Activated CD8-positive, alpha-beta memory T cell treated with anti-CD3 and anti-CD28 coated beads, Interleukin-2, amount 50 U/mL, for 24 hours (primary cell): ENCODE measurements at regions not wholly inside any gene's neighbourhood (a gene's known extent, or its start where the extent isn't known, plus 50 kb on each side); places are given as distances from the start of the nearest gene placed in this dataset.
"Not testable (repeated sequence)": the region's sequence is repeated elsewhere in the genome, so short reads cannot be mapped to it uniquely, and the experiment has no call there.

Experiments
- DNase-seq: peaks from one replicate; pipeline ENCODE4 v3.0.0-alpha.2; 2020; ENCODE audit errors: extremely low read depth

GRCh38 chr5:15096686-15097085 is 225.1 kb upstream of the ANKH start:
- not testable (repeated sequence) for DNase-seq

- DNase-seq: no peak
Observed at GRCh38 chr5:15092801-15093200, 221.2 kb upstream of the ANKH start.

DNA sequence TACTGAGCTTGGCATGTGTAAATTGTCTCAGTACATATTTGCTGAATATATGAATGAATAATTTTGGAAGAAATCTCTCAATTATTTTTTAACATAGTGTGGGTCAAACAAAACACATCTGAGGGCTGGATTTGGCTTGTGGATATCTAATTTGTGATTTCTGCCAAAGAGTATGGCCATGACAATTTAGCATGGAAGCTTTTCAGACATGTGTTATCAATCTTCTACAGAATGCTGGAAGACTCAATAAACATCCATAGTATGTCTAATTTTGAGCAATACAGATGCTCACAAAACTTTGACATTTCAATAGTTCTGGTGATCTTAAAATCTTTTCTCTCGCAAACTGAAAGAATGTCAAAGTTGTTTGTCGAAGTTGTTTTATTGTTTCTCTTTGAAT is 214.1 kb upstream of the ANKH start:
- no peak for DNase-seq

GRCh38 chr5:15082096-15082495 is 210.5 kb upstream of the ANKH start:
- DNase-seq: no peak

- no peak for DNase-seq
Observed at GRCh38 chr5:15080219-15080618, 208.6 kb upstream of the ANKH start.

DNA sequence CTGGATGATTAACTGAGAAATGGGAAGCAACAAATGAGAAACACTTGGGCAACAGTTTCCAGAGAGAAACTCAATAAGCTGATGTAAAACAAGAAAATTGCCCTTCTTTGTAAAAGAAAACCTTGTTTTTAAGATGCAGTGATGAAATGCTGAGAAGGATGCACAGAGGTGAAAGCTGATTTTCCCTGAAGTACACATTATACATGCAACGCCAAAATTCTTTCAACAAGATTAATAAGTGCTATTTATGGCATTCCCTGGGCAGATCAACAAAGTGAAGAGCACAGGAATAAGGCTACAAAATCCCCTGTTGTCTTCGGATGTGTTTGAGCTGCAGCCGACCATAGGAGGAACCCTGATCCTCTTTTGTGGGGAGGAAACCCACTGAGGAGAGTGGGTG is 208.0 kb upstream of the ANKH start:
- DNase-seq: no peak

GRCh38 chr5:15074651-15075050 is 203.1 kb upstream of the ANKH start:
- DNase-seq: no peak

GRCh38 chr5:15073453-15073852 is 201.9 kb upstream of the ANKH start:
- no peak for DNase-seq

GRCh38 chr5:15070907-15071306 is 199.3 kb upstream of the ANKH start:
- DNase-seq: no peak

DNA sequence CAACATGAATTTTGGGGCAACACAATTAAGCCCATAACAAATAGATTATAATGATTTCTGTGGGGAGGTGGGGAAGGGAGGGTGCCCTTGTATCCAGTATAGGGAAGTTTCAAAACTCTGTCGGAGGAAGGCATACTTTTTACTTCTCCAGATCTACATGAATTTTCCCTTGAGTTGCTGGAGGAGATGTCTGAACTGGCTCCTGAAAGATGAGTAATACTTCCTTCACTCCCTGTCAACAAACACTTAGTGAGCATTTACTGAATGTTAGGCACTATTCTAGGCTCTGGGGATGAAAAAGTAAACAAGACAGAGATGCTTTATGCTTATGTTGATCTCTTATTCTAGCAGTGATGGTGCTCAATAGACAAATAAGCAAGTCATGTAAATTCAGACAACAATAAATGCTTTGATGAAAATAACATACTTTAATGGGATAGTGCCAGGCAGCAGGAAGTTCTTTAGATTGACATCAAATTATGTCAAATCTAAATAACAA is 197.9 kb upstream of the ANKH start:
- DNase-seq: no peak

- DNase-seq: no peak
Observed at GRCh38 chr5:15065091-15065490, 193.5 kb upstream of the ANKH start.

GRCh38 chr5:15064396-15064795 is 192.8 kb upstream of the ANKH start:
- no peak for DNase-seq

GRCh38 chr5:15056988-15057592 is 185.5 kb upstream of the ANKH start:
- DNase-seq: no peak

- no peak for DNase-seq
Observed at GRCh38 chr5:15044521-15044920, 172.9 kb upstream of the ANKH start.

DNA sequence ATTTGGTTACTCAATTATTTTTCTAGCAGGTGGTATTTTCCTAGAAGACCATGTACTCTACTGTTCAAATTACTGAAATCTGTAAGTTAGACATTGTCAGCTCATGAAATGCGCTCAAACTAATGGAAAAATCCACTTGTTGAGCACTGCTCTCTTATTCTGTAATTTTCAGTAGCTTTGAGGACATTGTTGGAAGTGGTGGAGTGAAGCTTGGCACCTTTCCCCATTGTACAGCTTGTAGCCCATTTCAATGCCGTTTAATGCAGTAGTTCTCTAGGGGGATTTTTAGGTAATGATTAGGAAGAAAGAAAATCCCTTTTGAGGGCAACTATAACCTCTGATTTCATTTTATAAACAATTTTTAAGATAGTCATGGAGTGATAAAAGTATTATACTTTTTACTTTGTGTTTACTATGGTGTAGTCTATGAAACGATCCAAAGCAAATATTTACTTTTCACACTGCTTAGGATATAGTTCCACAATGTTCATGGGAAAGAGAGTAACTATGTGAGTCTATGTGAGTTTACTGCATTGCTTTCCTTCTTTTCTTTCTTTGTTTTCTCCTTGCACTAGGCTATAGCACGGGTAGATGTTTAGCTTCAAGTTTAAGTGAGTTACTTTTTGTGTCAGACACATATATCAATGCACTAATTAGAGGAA is 165.8 kb upstream of the ANKH start:
- no peak for DNase-seq

DNA sequence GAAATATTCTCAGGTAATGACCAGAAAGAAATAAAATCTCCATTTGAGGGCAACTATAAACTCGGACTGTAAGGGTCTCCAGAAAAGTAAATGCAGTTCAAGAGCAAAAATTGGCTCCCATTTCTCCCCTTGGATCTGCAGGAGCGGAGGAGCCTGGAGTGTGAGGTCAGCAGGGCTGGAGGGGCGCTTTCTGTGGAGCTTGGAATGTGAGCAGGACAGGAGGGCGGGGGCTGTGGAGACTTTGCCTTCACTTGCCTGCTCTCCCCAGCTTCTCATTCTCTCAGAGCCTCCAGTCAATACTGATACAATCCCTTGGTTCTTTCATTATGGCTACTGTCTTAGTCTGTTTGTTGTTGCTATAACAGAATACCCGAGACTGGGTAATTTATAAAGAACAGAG is 162.8 kb upstream of the ANKH start:
- DNase-seq: no peak

DNA sequence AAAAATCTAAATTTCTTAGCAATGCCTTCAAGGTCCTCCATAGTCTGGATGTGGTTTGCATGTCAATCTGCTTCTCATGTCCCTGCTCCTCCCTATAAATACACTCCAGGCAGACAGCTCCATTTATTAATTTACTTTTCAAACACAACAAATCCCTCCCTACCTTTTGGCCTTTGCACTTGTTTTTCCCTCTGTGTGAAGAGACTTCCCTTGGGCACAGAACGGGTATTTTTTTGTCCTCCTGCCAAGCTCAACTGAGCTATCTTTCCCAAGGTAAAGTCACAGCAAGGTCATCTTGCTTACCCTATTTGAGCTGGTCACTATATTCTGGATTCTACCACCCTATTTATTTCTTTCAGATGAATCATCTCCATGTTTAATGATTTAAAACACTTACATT is 159.6 kb upstream of the ANKH start:
- no peak for DNase-seq

DNA sequence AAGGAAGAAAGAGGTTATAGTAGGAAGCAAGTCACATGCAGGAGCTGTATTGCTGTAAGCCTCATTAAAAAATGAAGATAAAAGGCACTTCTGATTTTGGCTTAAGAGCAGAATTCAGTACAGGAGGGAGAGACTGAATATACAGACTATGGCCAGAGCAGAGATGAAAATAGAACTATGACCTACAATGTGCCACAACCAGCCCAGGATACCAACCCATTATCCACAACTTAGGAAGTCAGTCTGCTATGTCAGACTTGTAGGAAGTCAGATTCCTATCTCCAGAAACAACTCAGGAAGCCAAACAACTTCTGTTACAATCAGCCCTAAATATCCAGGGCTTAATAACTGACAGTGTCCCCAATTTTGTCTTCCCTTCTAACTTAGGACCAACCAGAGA is 156.2 kb upstream of the ANKH start:
- DNase-seq: no peak

- DNase-seq: no peak
Observed at GRCh38 chr5:15026944-15027343, 155.4 kb upstream of the ANKH start.

DNA sequence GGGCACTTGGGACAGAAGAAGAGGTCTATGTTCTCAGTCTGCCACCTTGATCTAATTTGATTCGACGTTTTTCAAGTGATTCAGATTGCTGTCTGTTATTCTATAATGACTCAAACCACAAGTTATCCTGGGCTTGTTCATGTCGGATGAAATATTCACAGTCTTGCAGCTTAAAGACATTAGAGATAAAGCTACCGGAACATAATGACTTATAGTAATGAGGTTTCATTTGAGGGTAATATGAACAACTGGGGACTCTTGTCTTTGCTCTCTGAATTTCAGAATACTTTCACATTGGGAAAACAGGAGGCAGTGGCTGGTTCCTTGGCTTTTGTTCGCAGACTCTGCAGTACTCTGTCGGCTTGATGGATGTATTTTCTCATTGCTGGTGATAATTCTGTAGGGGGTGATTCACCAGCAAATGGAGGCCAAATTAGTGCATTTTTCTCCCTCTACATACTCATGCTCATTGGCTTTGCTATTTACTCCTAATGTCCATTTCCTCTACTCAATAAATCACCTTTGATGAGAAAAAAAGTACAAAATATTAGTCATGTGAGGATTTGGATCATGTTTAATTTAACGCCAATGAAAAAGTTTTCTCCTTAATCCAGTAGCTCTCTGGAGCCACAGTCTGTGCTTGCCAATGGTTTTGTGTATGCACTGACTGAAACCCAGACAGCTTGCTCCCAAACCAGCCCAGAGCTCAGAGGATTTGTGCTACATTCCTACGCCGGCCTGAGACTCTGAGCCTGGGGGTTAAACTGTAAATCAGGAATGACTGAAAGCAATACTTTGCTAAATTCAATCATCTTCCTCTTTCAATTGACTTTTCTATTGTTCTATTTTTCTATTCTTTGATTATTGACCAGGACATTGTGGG is 154.7 kb upstream of the ANKH start:
- DNase-seq: no peak

DNA sequence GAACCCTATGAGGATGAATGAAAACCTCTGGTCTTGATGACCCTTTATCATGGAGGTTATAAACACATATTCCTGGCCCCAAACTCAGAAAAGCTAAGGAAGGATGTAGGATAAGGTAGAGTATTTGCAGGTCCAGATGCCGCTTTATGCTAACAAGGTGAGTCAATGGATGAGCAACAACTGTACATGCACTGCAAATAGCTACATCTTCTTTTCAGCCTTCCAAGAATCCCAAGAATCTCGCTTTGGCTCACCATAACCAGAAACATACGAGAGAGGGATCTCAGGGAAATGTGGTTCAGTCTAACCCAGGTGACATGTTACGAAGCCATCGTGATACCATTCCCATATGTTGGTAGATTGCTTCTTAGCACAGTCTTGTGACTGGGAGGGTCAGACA is 152.3 kb upstream of the ANKH start:
- no peak for DNase-seq

DNA sequence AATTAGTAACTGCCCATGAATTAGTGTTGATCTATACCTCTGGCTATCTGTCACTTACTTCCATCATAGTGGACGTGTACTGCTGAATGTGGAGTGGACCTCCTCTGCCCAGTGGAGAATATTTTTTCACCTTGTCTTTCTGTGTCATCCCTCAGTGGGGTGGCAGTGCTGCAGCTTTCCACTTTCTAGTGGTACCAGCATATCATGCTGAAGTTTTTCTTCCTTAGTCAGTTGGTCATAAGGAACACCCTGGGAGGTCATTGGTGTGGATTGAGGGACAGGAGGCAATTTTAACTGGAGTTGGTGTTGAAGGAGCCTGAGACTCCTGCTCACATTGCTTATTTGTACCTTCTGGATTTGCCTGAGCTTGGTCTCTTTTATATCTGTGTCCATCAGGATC is 151.7 kb upstream of the ANKH start:
- no peak for DNase-seq
